C4-2B (cell line): ENCODE measurements at regions not wholly inside any gene's neighbourhood (a gene's known extent, or its start where the extent isn't known, plus 50 kb on each side); places are given as distances from the start of the nearest gene placed in this dataset.

ENCODE experiments used
- CTCF ChIP-seq: fragments of 450-650 bp; conservative IDR thresholded peaks from 2 replicates; pipeline ENCODE4 v1.5.1; 2017; ENCODE audit warnings: mild to moderate bottlenecking
- ZFX ChIP-seq: fragments of 450-650 bp; IDR thresholded peaks from 2 replicates; pipeline ENCODE4 v1.6.1; 2017

- TF ChIP-seq CTCF: no peak
- no peak for TF ChIP-seq ZFX
Measured at GRCh38 chr7:25567430-25567829, 339.1 kb upstream of the NPVF start.
